Kidney (tissue), 13 donors: ENCODE measurements at regions not wholly inside any gene's neighbourhood (a gene's known extent, or its start where the extent isn't known, plus 50 kb on each side); places are given as distances from the start of the nearest gene placed in this dataset.

Source experiments
- DNase-seq, 5 donors: peaks; one replicate each; pipeline ENCODE4 v3.0.0-alpha.2; 2013 to 2020
- FAIRE-seq: peaks from 2 replicates; lab custom pipeline; 2012; peaks lifted over from hg19 to GRCh38; lab: Jason Lieb, UNC
- H3K27ac ChIP-seq, 2 donors: one replicate each; pipeline ENCODE4 v1.7.0; 2013; ENCODE audit warnings: low read depth in 2 of 2, low read length in 2 of 2, inconsistent platforms in 1 of 2
- H3K27me3 ChIP-seq: one replicate; pipeline ENCODE4 v1.7.1; 2013; ENCODE audit warnings: low read length, inconsistent platforms; ENCODE audit not compliant: control insufficient read depth, insufficient read depth
- H3K36me3 ChIP-seq, 3 donors: one replicate each; pipeline versions ENCODE4 v1.7.0 to v1.7.1; 2013; ENCODE audit warnings: low read length in 3 of 3, control low read depth in 1 of 3, inconsistent platforms in 1 of 3; ENCODE audit not compliant: insufficient read depth in 3 of 3, control insufficient read depth in 2 of 3
- H3K4me1 ChIP-seq, 3 donors: one replicate each; pipeline versions ENCODE4 v1.7.0 to v1.7.1; 2013; ENCODE audit warnings: low read length in 3 of 3, inconsistent platforms in 1 of 3, low read depth in 1 of 3; ENCODE audit not compliant: control insufficient read depth in 2 of 3, insufficient read depth in 2 of 3
- H3K4me3 ChIP-seq, 3 donors: one replicate each; pipeline versions ENCODE4 v1.7.0 to v1.8.1; 2013; ENCODE audit warnings: low read length in 3 of 3, control low read depth in 1 of 3, inconsistent platforms in 1 of 3
- H3K9ac ChIP-seq, 3 donors: one replicate each; pipeline versions ENCODE4 v1.7.0 to v1.7.1; 2013; ENCODE audit warnings: low read length in 3 of 3, control low read depth in 1 of 3, inconsistent platforms in 1 of 3
- H3K9me3 ChIP-seq, 3 donors: one replicate each; pipeline versions ENCODE4 v1.7.0 to v1.7.1; 2013; ENCODE audit warnings: low read length in 3 of 3, control low read depth in 1 of 3, inconsistent platforms in 1 of 3; ENCODE audit not compliant: control insufficient read depth in 2 of 3, insufficient read depth in 1 of 3
- CTCF ChIP-seq: IDR thresholded peaks from 3 replicates; pipeline ENCODE4 v1.5.1; 2012; ENCODE audit warnings: mild to moderate bottlenecking, moderate library complexity, borderline replicate concordance; ENCODE audit not compliant: insufficient read depth; ENCODE audit errors: extremely low read depth
- intact Hi-C: fragments of 100-400 bp; cut with DNase I; formaldehyde crosslinking; loops from one replicate; pipeline ENCODE4 v1.11.1; 2022
- donor health status: control.
- donor health status: control.
- donor health status: control.
- donor health status: control.
- donor health status: control.
- donor health status: DM: yes; HTN: yes; CAD: no.
- donor health status: Normal renal cell carcinoma (clear cell type).

- FAIRE-seq (no peak), DNase-seq (no peak)
- TF ChIP-seq CTCF, result no peak
- intact Hi-C loops, result no loop called here
- Histone ChIP-seq H3K4me1 (no peaks in the 10 kb centered on the region), H3K9me3 (no peaks in the 10 kb centered on the region), H3K27me3 (no peaks in the 10 kb centered on the region), H3K4me3 (no peak overlapping the region), H3K36me3 (no peaks in the 10 kb centered on the region), H3K27ac (no peak overlapping the region), H3K9ac (no peak overlapping the region)
Measured at GRCh38 chr14:48957486-48957885, 628.7 kb downstream of the RPS29 start.

- no peaks in the 10 kb centered on the region for H3K36me3 ChIP-seq
- FAIRE-seq, result no peak
- TF ChIP-seq CTCF, result no peak
- no peaks in the 10 kb centered on the region for H3K27me3 ChIP-seq
- intact Hi-C loops, result no loop called here
- no peaks in the 10 kb centered on the region for H3K9me3 ChIP-seq
- H3K27ac ChIP-seq, result no peak overlapping the region
- no peaks in the 10 kb centered on the region for H3K4me1 ChIP-seq
- H3K9ac ChIP-seq, result no peak overlapping the region
- H3K4me3 ChIP-seq, result no peak overlapping the region
- no peak for DNase-seq
Measured at GRCh38 chr14:48955857-48956256, 630.3 kb downstream of the RPS29 start.

- no peak overlapping the region for H3K4me3 ChIP-seq
- no peak overlapping the region for H3K9ac ChIP-seq
- no peaks in the 10 kb centered on the region for H3K36me3 ChIP-seq
- FAIRE-seq, result no peak
- intact Hi-C loops, result no loop called here
- H3K9me3 ChIP-seq, result no peaks in the 10 kb centered on the region
- H3K4me1 ChIP-seq, result no peaks in the 10 kb centered on the region
- no peak overlapping the region for H3K27ac ChIP-seq
- no peaks in the 10 kb centered on the region for H3K27me3 ChIP-seq
- DNase-seq, result no peak
- TF ChIP-seq CTCF, result no peak
Measured at GRCh38 chr14:48954446-48954845, 631.7 kb downstream of the RPS29 start.

- TF ChIP-seq CTCF, result no peak
- no peak for FAIRE-seq
Measured at GRCh38 chr14:48944809-48945208, 641.4 kb downstream of the RPS29 start.

More at GRCh38 chr14:48944809-48945208, 641.4 kb downstream of the RPS29 start:
- Histone ChIP-seq H3K4me3 (no peak overlapping the region), H3K9me3 (no peaks in the 10 kb centered on the region), H3K4me1 (no peaks in the 10 kb centered on the region), H3K27ac (no peak overlapping the region), H3K9ac (no peak overlapping the region), H3K27me3 (no peaks in the 10 kb centered on the region), H3K36me3 (no peaks in the 10 kb centered on the region)
- DNase-seq, result no peak
- intact Hi-C loops, result no loop called here
